ENCODE measurements at regions not wholly inside any gene's neighbourhood (a gene's known extent, or its start where the extent isn't known, plus 50 kb on each side); places are given as distances from the start of the nearest gene placed in this dataset.

GRCh38 chr3:166962911-166963310 lies 417.2 kb downstream of the ZBBX start:
- peaks cover 30% of the 10 kb centered on the region for H3K27me3 Mint-ChIP-seq (ENCODE audit: unreplicated experiment)

GRCh38 chr3:166957121-166957520 lies 423.0 kb downstream of the ZBBX start:
- H3K4me1 Mint-ChIP-seq (ENCODE audit: unreplicated experiment): peaks cover 3% of the 10 kb centered on the region
- no peak for DNase-seq (ENCODE audit: extremely low spot score, unreplicated experiment)
- H3K27ac Mint-ChIP-seq (ENCODE audit: unreplicated experiment): no peak overlapping the region
- H3K27me3 Mint-ChIP-seq (ENCODE audit: unreplicated experiment): peaks cover 12% of the 10 kb centered on the region
- TF ChIP-seq CTCF (IDR thresholded peaks at IDR 0.05): no peak
- peaks cover 17% of the 10 kb centered on the region for H3K9me3 Mint-ChIP-seq (ENCODE audit: unreplicated experiment)
- H3K4me3 Mint-ChIP-seq (ENCODE audit: unreplicated experiment): no peak overlapping the region
- H3K36me3 Mint-ChIP-seq (ENCODE audit: unreplicated experiment): no peaks in the 10 kb centered on the region

More at GRCh38 chr3:166962911-166963310, 417.2 kb downstream of the ZBBX start:
- Mint-ChIP-seq H3K4me1 (ENCODE audit: unreplicated experiment) (no peaks in the 10 kb centered on the region), H3K4me3 (ENCODE audit: unreplicated experiment) (no peak overlapping the region), H3K27ac (ENCODE audit: unreplicated experiment) (no peak overlapping the region), H3K36me3 (ENCODE audit: unreplicated experiment) (no peaks in the 10 kb centered on the region), H3K9me3 (ENCODE audit: unreplicated experiment) (peaks cover 11% of the 10 kb centered on the region)
- no peak for DNase-seq (ENCODE audit: extremely low spot score, unreplicated experiment)
- no peak for TF ChIP-seq CTCF (IDR thresholded peaks at IDR 0.05)

GRCh38 chr3:166955201-166955939 lies 424.7 kb downstream of the ZBBX start:
- H3K4me1 Mint-ChIP-seq (ENCODE audit: unreplicated experiment): peaks cover 3% of the 10 kb centered on the region
- no peak overlapping the region for H3K27ac Mint-ChIP-seq (ENCODE audit: unreplicated experiment)
- DNase-seq (ENCODE audit: extremely low spot score, unreplicated experiment): no peak
- no peaks in the 10 kb centered on the region for H3K36me3 Mint-ChIP-seq (ENCODE audit: unreplicated experiment)
- peaks cover 14% of the 10 kb centered on the region for H3K27me3 Mint-ChIP-seq (ENCODE audit: unreplicated experiment)
- peaks cover 20% of the 10 kb centered on the region for H3K9me3 Mint-ChIP-seq (ENCODE audit: unreplicated experiment)
- no peak overlapping the region for H3K4me3 Mint-ChIP-seq (ENCODE audit: unreplicated experiment)
- TF ChIP-seq CTCF (IDR thresholded peaks at IDR 0.05): no peak

GRCh38 chr3:166934879-166935278 lies 445.2 kb downstream of the ZBBX start:
- DNase-seq (ENCODE audit: extremely low spot score, unreplicated experiment): no peak
- H3K4me1 Mint-ChIP-seq (ENCODE audit: unreplicated experiment): no peaks in the 10 kb centered on the region
- H3K36me3 Mint-ChIP-seq (ENCODE audit: unreplicated experiment): no peaks in the 10 kb centered on the region
- H3K4me3 Mint-ChIP-seq (ENCODE audit: unreplicated experiment): no peak overlapping the region
- H3K27me3 Mint-ChIP-seq (ENCODE audit: unreplicated experiment): peaks cover 23% of the 10 kb centered on the region
- no peak overlapping the region for H3K27ac Mint-ChIP-seq (ENCODE audit: unreplicated experiment)
- peaks cover 6% of the 10 kb centered on the region for H3K9me3 Mint-ChIP-seq (ENCODE audit: unreplicated experiment)
- TF ChIP-seq CTCF (IDR thresholded peaks at IDR 0.05): no peak

- H3K27me3 Mint-ChIP-seq (ENCODE audit: unreplicated experiment): peaks cover 8% of the 10 kb centered on the region
- no peak for DNase-seq (ENCODE audit: extremely low spot score, unreplicated experiment)
- H3K27ac Mint-ChIP-seq (ENCODE audit: unreplicated experiment): no peak overlapping the region
- peaks cover 36% of the 10 kb centered on the region for H3K9me3 Mint-ChIP-seq (ENCODE audit: unreplicated experiment)
- no peaks in the 10 kb centered on the region for H3K36me3 Mint-ChIP-seq (ENCODE audit: unreplicated experiment)
- H3K4me1 Mint-ChIP-seq (ENCODE audit: unreplicated experiment): no peaks in the 10 kb centered on the region
- H3K4me3 Mint-ChIP-seq (ENCODE audit: unreplicated experiment): no peak overlapping the region
- TF ChIP-seq CTCF (IDR thresholded peaks at IDR 0.05): no peak
These were observed 462.7 kb downstream of the ZBBX start for GRCh38 chr3:166917437-166917836.

All from osteocyte (in vitro differentiated cells).